ENCODE measurements at regions not wholly inside any gene's neighbourhood (a gene's known extent, or its start where the extent isn't known, plus 50 kb on each side); places are given as distances from the start of the nearest gene placed in this dataset.
"Not testable (repeated sequence)": the region's sequence is repeated elsewhere in the genome, so short reads cannot be mapped to it uniquely, and the experiment has no call there.

GRCh38 chr12:69036533-69036932, 103.6 kb upstream of the CPM start:
- DNase-seq (ENCODE audit: insufficient read length), result no peak
- no peak for TF ChIP-seq TAF1 (IDR thresholded peaks at IDR 0.05; ENCODE audit: borderline replicate concordance, low read depth, low read length)
- no peak for TF ChIP-seq POLR2AphosphoS5 (IDR thresholded peaks at IDR 0.05; ENCODE audit: low read depth, low read length)
- TF ChIP-seq POLR2A (IDR thresholded peaks at IDR 0.05; ENCODE audit: low read depth, low read length), result no peak
- FAIRE-seq, result no peak

- no peak for FAIRE-seq
- TF ChIP-seq POLR2A (IDR thresholded peaks at IDR 0.05; ENCODE audit: low read depth, low read length), result no peak
- DNase-seq (ENCODE audit: insufficient read length), result no peak
Measured at GRCh38 chr12:69036999-69037398, 104.0 kb upstream of the CPM start.

- DNase-seq (ENCODE audit: insufficient read length) (no peak), FAIRE-seq (no peak)
- TF ChIP-seq POLR2AphosphoS5 (IDR thresholded peaks at IDR 0.05; ENCODE audit: low read depth, low read length), result no peak
- TF ChIP-seq TAF1 (IDR thresholded peaks at IDR 0.05; ENCODE audit: borderline replicate concordance, low read depth, low read length), result no peak
- TF ChIP-seq POLR2A (IDR thresholded peaks at IDR 0.05; ENCODE audit: low read depth, low read length), result no peak
Measured at GRCh38 chr12:69039911-69040310, 106.9 kb upstream of the CPM start.

GRCh38 chr12:69042557-69042956, 109.6 kb upstream of the CPM start:
- TF ChIP-seq POLR2AphosphoS5 (IDR thresholded peaks at IDR 0.05; ENCODE audit: low read depth, low read length), result no peak
- no peak for TF ChIP-seq POLR2A (IDR thresholded peaks at IDR 0.05; ENCODE audit: low read depth, low read length)
- no peak for TF ChIP-seq TAF1 (IDR thresholded peaks at IDR 0.05; ENCODE audit: borderline replicate concordance, low read depth, low read length)
- no peak for FAIRE-seq
- DNase-seq (ENCODE audit: insufficient read length), result no peak

- DNase-seq (ENCODE audit: insufficient read length), result no peak
- TF ChIP-seq POLR2AphosphoS5 (IDR thresholded peaks at IDR 0.05; ENCODE audit: low read depth, low read length) (no peak), POLR2A (IDR thresholded peaks at IDR 0.05; ENCODE audit: low read depth, low read length) (no peak), TAF1 (IDR thresholded peaks at IDR 0.05; ENCODE audit: borderline replicate concordance, low read depth, low read length) (no peak)
- no peak for FAIRE-seq
Measured at GRCh38 chr12:69042970-69043369, 110.0 kb upstream of the CPM start.

- FAIRE-seq (no peak), DNase-seq (ENCODE audit: insufficient read length) (no peak)
- TF ChIP-seq POLR2A (IDR thresholded peaks at IDR 0.05; ENCODE audit: low read depth, low read length) (no peak), POLR2AphosphoS5 (IDR thresholded peaks at IDR 0.05; ENCODE audit: low read depth, low read length) (no peak), TAF1 (IDR thresholded peaks at IDR 0.05; ENCODE audit: borderline replicate concordance, low read depth, low read length) (no peak)
Measured at GRCh38 chr12:69044887-69045286, 111.9 kb upstream of the CPM start.

GRCh38 chr12:69045430-69045829, 112.5 kb upstream of the CPM start:
- DNase-seq (ENCODE audit: insufficient read length) (no peak), FAIRE-seq (no peak)
- TF ChIP-seq POLR2A (IDR thresholded peaks at IDR 0.05; ENCODE audit: low read depth, low read length), result no peak
- TF ChIP-seq POLR2AphosphoS5 (IDR thresholded peaks at IDR 0.05; ENCODE audit: low read depth, low read length), result no peak
- TF ChIP-seq TAF1 (IDR thresholded peaks at IDR 0.05; ENCODE audit: borderline replicate concordance, low read depth, low read length), result no peak

- FAIRE-seq (no peak), DNase-seq (ENCODE audit: insufficient read length) (no peak)
- TF ChIP-seq TAF1 (IDR thresholded peaks at IDR 0.05; ENCODE audit: borderline replicate concordance, low read depth, low read length) (no peak), POLR2AphosphoS5 (IDR thresholded peaks at IDR 0.05; ENCODE audit: low read depth, low read length) (no peak), POLR2A (IDR thresholded peaks at IDR 0.05; ENCODE audit: low read depth, low read length) (no peak)
Measured at GRCh38 chr12:69046363-69046762, 113.4 kb upstream of the CPM start.

GRCh38 chr12:69046920-69047319, 113.9 kb upstream of the CPM start:
- TF ChIP-seq TAF1 (IDR thresholded peaks at IDR 0.05; ENCODE audit: borderline replicate concordance, low read depth, low read length) (no peak), POLR2AphosphoS5 (IDR thresholded peaks at IDR 0.05; ENCODE audit: low read depth, low read length) (no peak), POLR2A (IDR thresholded peaks at IDR 0.05; ENCODE audit: low read depth, low read length) (no peak)
- DNase-seq (ENCODE audit: insufficient read length) (no peak), FAIRE-seq (no peak)

- no peak for DNase-seq (ENCODE audit: insufficient read length)
- TF ChIP-seq POLR2A (IDR thresholded peaks at IDR 0.05; ENCODE audit: low read depth, low read length) (no peak), POLR2AphosphoS5 (IDR thresholded peaks at IDR 0.05; ENCODE audit: low read depth, low read length) (no peak), TAF1 (IDR thresholded peaks at IDR 0.05; ENCODE audit: borderline replicate concordance, low read depth, low read length) (no peak)
- FAIRE-seq, result no peak
Measured at GRCh38 chr12:69047990-69048389, 115.0 kb upstream of the CPM start.

- not testable (repeated sequence) for DNase-seq (ENCODE audit: insufficient read length); FAIRE-seq
Measured at GRCh38 chr12:69049855-69050254, 116.9 kb upstream of the CPM start.

- FAIRE-seq (no peak), DNase-seq (ENCODE audit: insufficient read length) (no peak)
- TF ChIP-seq POLR2A (IDR thresholded peaks at IDR 0.05; ENCODE audit: low read depth, low read length) (no peak), TAF1 (IDR thresholded peaks at IDR 0.05; ENCODE audit: borderline replicate concordance, low read depth, low read length) (no peak), POLR2AphosphoS5 (IDR thresholded peaks at IDR 0.05; ENCODE audit: low read depth, low read length) (no peak)
Measured at GRCh38 chr12:69052613-69053408, 119.8 kb upstream of the CPM start.
